HTR-8/SVneo (cell line): ENCODE measurements at regions not wholly inside any gene's neighbourhood (a gene's known extent, or its start where the extent isn't known, plus 50 kb on each side); places are given as distances from the start of the nearest gene placed in this dataset.

Source experiments
- DNase-seq: peaks from one replicate; pipeline ENCODE4 v3.0.0; 2011; ENCODE audit warnings: low spot score, mixed read lengths; ENCODE audit not compliant: insufficient read length
- FAIRE-seq: peaks from 2 replicates; lab custom pipeline; 2011; peaks lifted over from hg19 to GRCh38; lab: Jason Lieb, UNC

DNA sequence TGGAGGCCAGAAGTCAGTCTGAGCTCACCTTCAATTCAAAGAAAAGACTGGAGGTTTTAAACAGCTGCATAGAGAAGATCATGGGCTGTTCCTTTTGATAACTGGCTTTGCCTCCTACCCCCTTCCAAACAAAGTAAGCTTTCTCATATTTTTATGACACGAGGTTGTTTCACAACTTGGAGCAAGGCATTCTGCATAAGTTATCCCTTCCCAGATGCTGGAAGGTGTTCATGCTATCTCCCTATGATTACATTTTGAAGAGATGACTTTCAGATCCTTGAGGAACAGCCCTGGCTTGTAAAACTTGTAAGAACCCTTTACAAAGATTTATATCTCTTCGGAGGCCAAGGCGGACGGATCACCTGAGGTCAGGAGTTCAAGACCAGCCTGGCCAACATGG, 571.9 kb upstream of the FTMT start:
- no peak for DNase-seq
- FAIRE-seq, result no peak

DNA sequence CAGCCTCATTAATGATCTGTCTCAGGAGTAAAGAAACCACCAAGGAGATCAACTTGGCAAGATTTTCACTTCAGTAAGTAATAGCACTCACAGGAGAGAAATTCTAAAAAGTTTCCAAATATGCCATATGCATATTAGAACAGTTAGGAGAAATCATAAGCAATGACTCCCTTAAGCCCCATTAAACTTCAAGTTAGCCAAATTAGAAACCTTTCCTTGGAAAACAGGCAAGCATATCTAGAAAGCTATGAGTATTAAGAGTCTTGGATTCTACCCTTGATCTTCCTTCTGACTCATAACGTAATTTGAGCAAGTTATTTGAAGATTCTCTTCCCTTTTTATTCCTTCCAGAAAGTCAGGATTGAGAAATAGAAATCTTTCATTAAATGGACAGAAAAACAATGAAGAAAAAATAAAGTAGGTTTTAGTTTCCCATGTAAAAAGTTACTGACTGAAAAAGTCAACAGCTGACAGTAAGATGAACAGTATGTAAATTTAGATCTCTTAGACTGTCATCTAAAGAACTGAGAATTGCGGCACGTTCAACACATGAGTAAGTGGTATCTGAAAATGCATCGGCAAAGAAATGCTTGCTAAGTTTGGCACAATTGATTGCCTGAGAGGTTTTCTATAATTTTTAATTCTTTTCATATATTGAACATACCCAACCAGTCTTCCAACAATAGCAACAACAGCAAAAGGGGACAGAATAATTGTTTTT, 565.7 kb upstream of the FTMT start:
- FAIRE-seq, result no peak
- no peak for DNase-seq

DNA sequence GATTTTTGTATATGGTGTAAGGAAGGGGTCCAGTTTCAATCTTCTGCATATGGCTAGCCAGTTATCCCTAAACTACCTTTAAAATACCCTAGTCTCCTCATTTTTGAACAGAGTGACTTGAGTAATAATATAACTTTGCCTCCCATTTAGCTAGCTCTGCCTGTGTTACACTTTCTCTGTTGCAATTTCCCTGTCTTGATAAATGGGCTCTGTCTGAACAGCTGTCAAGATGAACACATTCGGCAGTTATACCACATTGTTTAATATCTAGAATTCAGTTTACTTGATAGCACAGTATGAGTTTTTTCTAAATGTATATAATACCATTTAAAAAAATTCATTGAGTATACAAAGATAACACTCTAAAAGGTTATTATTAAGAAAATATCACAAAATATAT, 562.9 kb upstream of the FTMT start:
- DNase-seq (no peak), FAIRE-seq (no peak)

DNA sequence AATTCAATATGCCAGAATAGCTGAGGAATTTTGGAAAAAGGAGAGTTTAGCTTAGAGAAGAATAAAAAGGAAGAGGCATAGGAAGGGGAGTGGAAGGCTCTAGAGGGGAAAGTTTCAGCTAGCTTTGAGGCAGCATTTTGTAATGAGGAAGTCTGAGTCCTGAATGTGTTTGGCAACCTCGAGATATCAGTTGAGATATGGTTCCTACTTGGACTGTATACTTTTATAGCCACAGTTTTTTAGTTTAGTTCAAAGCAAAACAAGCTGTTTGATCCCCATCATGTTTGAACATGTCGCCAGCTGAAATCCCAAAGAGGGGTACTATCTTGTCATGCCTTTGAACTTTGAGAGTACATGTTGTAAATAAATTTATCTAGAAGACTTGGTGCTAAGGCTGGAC, 559.0 kb upstream of the FTMT start:
- DNase-seq (no peak), FAIRE-seq (no peak)

DNA sequence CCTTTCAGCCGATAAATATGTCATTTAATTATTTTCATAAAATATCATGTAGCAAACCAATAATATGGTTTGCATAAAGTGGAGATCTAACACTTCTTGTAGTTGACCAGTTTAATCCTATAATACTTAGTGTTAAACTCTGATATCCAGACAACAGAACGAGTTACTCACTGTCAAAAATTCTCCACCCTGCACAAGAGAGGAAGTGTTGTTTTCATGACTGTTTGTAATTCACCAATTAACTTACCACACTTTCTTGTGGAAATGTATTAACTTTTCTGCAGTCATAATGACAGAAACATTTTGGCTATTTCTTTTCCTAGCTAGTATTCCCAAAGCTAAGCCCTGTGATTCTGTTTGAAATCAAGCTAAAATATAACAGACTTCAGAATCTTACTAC, 555.3 kb upstream of the FTMT start:
- FAIRE-seq, result no peak
- DNase-seq, result no peak

DNA sequence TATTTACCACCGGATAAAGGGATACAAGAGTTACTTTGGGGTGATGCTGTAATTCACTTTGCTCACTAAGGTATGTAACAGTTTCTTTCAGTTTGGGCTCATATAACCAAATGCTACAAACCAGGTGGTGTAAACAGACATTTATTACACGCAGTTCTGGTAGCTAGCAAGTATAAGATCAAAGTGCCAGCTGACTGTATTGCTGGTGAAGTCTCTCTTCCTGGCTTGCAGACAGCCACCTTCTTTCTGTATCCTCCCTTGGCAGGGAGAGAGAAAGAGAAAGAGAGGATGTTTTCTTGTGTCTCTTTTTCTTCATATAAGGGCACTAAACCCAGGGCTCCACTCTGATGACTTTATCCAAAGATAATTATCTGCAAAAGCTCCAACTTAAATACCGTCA, 552.5 kb upstream of the FTMT start:
- no peak for FAIRE-seq
- no peak for DNase-seq

DNA sequence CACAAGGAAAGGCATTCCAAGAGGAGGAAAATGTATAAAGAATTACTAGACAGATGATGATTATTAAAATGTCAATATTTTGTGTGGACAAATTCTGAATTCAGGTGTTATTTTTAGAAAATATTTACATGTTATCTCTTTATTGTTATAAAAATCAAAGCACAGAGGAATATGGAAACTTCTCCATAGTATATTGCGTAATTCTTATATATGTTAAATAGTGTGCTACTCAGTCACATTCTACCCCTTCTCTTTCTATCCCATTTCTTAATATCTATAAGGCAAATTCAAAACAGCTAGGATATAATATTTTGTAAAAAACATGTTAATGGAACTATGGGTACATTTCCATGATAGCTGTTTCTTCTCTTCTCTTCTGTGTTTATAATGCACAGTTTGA, 546.8 kb upstream of the FTMT start:
- FAIRE-seq (no peak), DNase-seq (no peak)

DNA sequence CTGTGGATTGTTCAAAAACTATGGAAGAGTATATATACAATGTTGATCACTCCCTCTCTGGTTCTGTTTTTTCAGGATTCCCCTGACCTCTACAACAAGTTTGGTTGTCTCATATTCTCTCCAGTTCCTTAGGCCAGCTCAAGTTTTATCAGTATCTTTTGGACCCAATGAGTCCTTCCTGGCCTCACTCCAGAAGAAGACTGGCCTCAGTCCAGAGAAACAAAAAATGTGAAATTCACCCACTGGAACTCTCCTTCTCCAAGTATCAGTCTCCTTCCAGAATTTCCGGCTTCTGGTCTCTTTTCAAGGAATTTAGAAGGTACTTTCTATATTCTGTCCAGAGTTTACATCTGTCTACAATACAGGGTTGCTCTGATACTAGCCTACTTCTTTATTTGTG, 537.8 kb upstream of the FTMT start:
- DNase-seq (no peak), FAIRE-seq (no peak)

DNA sequence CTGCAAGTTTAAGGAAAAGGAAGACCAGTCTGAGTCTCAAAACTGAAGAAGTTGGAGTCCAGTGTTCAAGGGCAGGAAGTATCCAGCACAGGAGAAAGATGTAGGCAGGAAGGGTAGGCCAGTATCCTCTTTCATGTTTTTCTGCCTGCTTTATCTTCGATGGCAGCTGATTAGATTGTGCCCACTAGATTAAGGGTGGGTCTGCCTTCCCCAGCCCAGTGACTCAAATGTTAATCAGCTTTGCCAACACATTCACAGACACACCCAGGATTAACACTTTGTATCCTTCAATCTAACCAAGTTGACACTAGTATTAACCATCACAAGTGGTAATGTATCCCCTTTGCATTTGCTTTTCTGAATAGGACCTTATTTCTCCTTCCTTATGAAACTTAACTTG, 535.9 kb upstream of the FTMT start:
- no peak for FAIRE-seq
- DNase-seq, result no peak

DNA sequence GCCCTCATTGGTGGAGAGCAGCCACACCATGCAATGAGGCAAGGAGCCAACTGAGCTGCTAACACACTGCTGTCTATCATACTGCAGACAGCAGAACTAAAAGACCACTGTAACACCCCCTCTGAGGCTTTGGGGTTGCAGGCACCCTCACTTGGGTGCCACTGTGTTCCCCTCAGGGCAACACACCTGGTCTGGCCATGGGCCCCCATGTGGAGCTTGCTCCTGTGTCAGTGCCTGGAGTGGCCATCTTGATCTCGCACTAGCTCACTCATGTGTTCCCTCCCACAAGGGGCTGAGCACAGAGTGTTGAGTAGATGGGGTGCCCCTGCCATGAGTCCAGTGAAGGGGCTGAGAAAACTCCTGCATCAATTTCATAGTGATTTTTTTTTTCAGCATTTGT, 532.4 kb upstream of the FTMT start:
- no peak for FAIRE-seq

DNA sequence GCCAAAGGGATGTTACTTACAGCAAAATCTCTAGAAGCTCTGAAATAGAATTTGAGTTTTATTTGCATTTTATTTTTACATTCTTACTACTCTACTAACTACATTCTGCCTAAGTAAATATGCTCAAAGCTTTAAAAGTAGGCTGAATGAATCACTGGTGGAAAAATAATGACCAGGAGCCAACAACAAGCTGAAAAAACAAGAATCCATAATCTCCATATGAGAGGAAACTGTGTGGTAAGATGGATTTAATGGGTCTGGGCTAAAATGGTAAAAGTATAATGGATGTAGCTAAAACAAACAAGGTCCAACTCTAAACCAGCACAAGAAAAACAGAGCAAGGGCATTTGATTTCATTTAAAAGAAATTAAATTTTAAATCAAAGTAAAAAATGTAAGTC, 525.8 kb upstream of the FTMT start:
- FAIRE-seq (no peak), DNase-seq (no peak)

More for the DNA sequence above, 532.4 kb upstream of the FTMT start:
- DNase-seq, result no peak

DNA sequence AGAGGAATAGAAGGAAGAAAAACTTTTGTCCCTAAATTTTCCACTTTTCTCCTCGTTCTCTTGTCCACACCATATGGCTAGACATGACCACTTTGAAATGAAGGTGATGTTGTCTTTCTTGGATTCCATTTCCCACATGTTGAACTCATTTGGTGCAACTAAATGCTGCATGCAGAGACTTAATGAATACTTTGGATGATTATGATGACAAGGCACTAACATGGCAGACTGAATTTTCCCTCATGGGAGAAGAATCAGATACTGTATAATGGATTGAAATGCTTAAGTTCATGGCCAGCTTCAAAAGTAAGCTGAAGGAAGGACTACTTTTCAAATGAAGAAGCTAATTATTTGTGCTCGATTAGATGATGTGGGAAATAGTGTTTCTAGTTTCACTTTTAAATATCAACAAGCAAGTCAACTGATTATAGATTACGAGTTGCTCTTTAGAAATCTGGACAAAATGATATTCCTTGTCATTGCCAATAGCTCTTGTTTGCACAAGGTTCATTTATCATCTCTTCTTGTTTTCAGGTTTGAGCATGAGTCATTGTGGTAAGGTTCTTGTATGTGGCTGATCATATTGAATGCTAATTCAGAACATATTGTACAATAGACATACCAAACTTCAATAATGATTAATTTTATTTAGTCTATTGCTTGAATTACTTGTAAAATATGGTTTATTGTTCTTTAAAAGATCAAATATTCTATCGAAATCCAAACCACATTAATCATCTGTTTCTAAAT, 501.3 kb upstream of the FTMT start:
- DNase-seq, result no peak
- FAIRE-seq, result no peak

DNA sequence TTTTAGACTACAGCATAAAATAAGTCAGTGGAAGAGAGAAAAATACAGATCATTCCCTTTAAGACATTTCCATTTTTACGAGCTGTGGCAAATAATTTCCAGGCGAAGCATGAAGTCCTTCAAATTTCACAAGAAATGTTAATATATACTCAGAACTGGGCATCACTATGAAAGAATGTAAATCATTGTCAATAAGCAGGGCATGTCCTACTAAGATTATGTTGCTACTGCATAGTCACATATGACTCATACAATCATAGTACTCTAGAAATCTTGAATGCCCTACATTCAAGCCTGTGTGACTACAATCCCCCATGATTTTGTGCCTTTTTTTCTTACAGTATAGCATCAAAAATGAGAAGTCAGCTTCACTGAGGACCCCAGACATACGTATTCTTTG, 485.2 kb upstream of the FTMT start:
- DNase-seq, result no peak
- no peak for FAIRE-seq

DNA sequence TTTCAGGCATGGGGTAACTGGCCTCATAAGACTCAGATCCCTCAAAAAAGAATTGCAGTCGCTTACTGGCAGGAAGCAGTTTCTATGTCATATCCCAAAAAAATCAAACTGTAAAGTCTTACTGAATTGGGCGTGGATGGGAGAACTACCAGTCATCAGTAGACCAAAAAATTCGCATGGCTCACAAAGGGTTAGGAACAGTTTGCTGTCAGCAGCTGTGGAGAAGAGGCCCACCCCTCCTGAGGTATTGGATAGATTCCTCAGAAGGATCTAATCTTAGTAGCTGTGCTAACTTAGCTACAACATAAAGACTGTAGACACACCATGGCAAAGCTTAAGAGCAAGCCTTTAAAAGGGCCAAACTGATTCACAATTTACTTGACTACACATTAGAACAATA, 478.3 kb upstream of the FTMT start:
- DNase-seq (no peak), FAIRE-seq (no peak)

DNA sequence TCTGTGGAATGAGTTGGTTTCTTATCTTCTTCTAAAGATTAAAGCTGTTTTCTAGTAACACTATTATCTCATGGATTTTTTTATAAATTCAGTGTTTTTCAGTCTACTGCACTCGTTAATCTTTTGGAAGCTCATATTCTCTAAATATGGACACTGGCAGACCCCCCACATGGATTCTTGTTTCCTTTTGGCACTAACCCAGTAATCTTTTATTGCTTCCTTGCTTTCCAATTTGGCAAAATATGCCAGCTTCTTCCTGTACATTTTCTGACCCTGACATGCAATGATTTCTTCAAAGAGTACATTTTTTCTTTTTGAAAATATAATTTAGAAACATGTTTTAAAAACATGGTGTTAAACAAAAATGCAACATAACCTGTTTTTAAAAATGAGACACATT, 474.2 kb upstream of the FTMT start:
- no peak for DNase-seq

DNA sequence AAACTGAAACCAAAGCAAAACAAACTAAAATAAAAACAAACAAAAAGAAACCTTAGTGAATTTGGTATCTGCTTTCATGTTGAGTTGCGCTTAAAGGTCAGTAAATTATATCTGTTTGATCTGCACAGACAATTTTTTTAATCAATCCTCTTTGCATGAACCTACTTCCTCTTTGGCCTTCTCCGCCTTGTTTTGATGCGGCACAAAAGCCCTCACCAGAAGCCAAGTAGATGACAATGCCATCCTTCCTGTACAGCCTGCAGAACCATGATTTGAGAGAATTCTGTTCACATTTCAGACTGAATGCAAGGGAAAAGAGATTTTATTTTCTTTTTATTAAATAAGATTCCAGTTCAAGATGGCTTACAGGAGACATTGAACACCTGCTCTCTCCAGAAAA, 473.6 kb upstream of the FTMT start:
- DNase-seq (no peak), FAIRE-seq (no peak)

More for the DNA sequence above, 474.2 kb upstream of the FTMT start:
- no peak for FAIRE-seq

DNA sequence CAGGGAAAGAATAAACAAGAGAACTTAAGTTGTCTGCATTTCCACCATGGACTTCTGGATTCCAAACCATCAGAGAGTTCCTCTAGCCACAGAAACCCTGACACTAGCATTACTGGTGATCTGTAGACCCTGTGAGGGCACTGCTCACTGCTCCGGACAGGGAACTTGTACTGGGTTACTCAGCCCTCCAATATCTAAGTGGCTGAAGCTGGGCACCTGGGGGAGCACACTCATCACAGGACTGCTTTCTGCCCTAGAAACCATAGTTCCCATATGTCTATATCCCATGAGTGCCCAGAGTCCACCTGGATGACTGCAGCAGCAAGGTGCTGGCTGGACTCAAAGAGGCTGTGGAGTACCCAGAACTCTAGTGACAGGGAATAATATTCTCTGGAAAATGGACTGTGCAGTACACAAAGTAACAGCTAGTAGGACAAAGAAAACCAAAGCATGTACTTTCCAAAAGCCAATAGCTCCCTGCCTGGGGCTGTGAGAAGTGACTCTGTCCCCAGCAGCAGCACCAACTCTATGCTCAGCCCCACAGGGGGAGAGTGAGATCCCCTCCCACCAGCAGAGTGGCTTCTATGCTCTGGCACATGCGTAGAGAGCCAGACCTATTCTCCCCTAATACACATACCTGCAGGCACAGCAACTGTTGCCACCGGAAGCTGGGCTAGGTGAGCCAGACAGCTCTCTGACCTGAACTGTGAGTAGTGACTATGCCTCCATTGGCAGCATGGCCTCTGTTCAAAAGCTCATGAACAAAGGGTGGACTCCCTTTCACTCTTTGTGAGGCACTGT, 472.9 kb upstream of the FTMT start:
- FAIRE-seq (no peak), DNase-seq (no peak)

DNA sequence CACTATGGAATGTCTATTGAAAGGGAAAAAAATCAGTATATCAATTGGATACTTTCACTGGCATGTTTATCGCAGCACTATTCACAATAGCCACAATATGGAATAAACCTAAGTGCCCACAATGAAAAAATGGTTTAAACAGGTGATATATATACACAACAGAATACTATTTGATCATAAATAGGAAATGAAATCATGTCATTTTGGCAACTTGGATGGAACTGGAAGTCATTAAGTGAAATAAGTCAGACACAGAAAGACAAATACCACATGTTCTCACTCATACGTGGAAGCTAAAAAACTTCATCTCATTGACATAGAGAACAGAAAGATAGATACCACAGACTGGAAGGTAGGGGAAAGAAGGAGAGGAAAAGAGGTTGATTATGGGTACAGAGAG, 471.6 kb upstream of the FTMT start:
- no peak for DNase-seq
- no peak for FAIRE-seq

DNA sequence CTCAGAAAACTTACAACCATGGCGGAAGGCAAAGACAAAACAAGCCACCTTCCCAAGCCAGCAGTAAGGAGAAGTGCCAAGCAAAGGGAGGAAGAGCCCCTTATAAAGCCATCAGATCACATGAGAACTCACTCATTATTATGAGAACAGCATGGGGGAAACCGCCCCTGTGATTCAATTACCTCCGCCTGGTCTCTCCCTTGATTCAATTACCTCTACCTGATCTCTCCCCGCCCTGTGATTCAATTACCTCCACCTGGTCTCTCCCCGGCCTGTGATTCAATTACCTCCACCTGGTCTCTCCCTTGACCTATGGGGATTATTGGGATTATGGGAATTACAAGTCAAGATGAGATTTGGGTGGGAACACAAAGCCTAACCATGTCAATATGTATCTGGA, 467.3 kb upstream of the FTMT start:
- no peak for DNase-seq
- no peak for FAIRE-seq

DNA sequence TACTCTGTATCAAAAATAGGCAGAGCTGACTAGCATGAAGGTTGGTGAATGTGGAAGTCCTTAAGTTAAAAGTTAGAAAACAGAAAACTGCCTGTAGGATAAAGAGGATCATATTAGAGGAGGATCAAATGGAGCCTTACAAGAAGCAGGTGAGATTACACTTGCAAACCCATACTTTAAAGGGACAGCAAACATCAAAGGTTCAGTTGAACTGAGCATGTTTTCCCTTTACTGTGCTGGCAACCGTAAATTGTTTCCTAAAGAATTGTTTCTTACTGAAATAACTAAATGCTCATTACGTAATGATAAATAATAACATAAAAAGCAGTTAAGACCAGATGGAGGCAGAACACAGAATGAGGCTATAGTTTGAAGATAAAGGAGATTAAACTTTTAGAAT, 465.3 kb upstream of the FTMT start:
- FAIRE-seq (no peak), DNase-seq (no peak)

DNA sequence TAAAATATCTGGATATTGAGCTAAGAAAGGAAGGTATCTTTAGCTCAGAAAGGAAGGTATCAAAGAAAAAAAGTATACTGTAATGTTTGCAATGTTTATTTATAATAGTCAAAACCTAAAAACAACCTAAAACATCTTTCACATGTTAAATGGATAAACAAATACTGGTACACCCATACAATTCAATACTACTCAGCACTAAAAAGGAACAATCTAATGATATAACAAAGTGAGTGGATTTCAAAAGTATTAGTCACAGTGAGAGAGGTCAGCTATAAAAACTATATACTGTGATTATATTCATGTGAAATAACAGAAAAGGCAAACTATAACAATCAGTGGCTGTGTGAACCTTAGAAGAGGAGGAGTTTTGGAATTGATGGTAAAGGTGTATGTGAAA, 455.0 kb upstream of the FTMT start:
- no peak for FAIRE-seq
- no peak for DNase-seq
